GM15510 (cell line): ENCODE measurements at regions not wholly inside any gene's neighbourhood (a gene's known extent, or its start where the extent isn't known, plus 50 kb on each side); places are given as distances from the start of the nearest gene placed in this dataset.

ENCODE experiments used
- POLR2A ChIP-seq: IDR thresholded peaks from 3 replicates; pipeline ENCODE4 v1.6.1; 2011; ENCODE audit warnings: borderline replicate concordance; ENCODE audit not compliant: insufficient read length; ENCODE audit errors: extremely low read depth

DNA sequence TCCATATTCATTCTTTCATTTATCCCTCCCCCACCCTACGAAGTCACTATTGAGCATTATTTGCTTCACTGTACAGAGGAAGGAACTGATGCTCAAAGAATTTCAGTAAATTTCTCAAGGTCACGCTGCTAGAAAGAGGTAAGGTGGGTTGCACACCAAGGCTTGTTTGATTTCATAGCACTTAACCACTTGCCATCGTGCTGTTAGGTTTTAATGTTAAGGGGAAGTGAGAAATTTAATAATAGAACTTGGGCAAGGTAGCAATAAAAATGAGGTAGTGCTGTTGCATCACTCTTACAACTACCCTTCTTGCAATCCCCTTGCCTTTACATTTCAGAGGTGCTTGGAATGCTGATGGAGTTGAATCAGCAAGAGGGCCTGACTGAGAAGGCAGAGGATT lies 343.1 kb downstream of the MID1IP1 start:
- no peak for TF ChIP-seq POLR2A

- TF ChIP-seq POLR2A: no peak
Measured at GRCh38 chrX:39144956-39145355, 343.7 kb downstream of the MID1IP1 start.

DNA sequence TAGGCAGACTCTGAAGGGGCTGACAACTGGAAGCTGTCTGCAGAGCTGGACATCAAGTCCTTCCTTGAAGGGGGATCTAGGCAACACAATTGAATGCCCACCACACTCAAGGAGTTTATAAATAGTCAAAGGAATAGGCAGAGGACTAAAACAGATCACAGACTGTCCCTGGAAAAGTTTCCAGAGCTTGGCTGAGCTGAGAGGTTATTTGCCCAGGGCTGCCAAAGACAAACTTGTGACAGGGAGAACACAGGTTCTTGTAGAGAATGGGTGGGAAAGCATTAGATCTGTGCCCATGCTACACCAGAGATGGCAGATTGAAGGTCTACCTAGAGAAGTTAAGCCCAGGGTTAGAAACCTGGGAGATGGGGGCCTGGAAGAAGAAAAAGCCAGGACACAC lies 344.6 kb downstream of the MID1IP1 start:
- TF ChIP-seq POLR2A: no peak

- no peak for TF ChIP-seq POLR2A
Measured at GRCh38 chrX:39149761-39150160, 348.5 kb downstream of the MID1IP1 start.

GRCh38 chrX:39150220-39150619 lies 349.0 kb downstream of the MID1IP1 start:
- no peak for TF ChIP-seq POLR2A

- TF ChIP-seq POLR2A: no peak
Measured at GRCh38 chrX:39150621-39151020, 349.4 kb downstream of the MID1IP1 start.

DNA sequence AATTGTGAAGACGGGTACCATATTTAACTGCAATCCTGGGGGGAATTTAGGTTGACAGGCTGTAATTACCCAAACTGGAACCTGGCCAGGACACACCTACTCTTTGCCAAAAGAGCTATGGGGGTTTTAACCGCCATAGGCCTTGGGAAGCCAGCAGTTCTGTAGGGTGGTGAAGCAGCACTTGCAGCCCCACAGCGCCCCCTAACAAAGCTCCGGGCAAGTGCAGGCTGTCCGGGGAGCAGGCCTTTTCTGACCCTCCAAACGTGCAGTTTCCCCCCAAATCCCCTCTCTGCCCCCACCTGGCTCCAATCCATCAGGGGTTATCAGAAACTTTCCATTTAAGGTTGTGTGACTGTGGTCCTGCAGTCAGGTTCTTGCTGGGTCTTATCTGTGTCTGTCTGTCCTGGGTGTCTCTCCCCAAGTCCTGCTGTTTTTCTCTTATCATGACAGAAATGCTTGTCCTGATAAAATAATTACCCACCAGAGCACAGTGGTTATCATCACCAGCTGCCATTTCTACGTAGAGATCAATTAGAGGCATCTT lies 350.9 kb downstream of the MID1IP1 start:
- no peak for TF ChIP-seq POLR2A

DNA sequence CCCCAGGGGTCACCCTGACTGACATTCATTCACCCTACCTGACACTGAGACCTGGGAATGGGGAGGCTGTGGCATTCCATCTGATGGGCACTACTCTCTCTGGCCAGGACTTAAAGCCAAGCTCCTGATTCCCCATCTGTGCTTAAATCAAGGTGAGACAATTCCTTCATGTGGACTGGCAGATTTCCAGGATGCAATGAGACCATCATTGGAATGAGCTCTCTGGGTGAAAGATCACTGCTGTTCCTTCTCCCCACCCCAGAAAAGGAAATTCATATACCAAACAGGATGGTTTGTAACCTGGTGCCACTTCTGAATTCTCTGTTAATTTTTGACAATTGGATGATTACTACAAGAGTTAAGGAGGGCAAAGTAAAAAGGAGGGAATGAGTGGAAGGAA lies 354.8 kb downstream of the MID1IP1 start:
- no peak for TF ChIP-seq POLR2A

DNA sequence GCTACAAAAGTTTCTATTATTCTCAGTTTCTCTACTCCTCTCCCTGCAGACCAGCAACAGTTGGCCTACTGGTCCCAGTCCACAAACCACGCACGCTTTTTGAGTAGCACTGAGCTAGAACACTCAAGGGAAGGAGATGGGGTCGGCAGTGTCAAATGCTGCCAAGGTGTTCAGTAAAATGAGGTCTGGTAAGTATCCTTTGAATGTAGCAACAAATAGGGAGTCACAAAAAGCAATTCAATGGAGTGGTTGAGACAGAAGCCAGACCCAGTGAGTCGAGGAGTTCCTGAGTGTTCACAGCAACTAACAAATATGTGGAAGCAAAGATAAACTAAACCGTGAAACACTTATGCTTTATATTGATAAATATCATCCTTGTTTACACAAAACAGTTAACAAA lies 355.7 kb downstream of the MID1IP1 start:
- TF ChIP-seq POLR2A: no peak

- TF ChIP-seq POLR2A: no peak
Measured at GRCh38 chrX:39157796-39158195, 356.5 kb downstream of the MID1IP1 start.

- no peak for TF ChIP-seq POLR2A
Measured at GRCh38 chrX:39158801-39159657, 357.8 kb downstream of the MID1IP1 start.

GRCh38 chrX:39159921-39160507 lies 358.8 kb downstream of the MID1IP1 start:
- TF ChIP-seq POLR2A: no peak

- no peak for TF ChIP-seq POLR2A
Measured at GRCh38 chrX:39161611-39162255, 360.5 kb downstream of the MID1IP1 start.

GRCh38 chrX:39162322-39162735 lies 361.1 kb downstream of the MID1IP1 start:
- TF ChIP-seq POLR2A: no peak

DNA sequence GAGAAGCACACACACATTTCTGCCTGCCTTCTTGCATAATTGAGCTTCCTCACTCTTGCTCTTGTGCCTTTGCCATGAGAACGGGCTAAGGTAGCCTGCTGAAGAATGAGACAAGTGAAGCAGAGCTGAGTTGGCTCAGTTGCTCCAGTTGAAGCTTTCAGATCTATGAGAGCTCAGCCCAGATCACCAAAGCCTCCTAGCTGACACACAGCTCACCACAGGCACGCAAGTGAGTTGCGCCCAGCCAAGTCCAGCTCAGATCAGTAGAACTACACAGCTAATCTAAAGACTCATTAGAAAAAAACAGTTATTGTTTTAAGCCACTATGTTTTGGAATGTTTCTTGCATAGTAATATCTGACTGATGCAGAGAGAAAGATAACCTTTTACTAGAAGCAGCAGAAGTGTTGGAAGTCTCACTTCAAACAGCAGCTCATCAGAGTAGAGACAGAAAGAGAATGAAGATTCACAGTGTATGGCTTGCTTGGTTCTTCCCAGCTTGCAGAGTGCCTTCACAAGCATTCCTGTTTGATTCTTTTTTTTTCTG lies 362.4 kb downstream of the MID1IP1 start:
- TF ChIP-seq POLR2A: no peak

GRCh38 chrX:39164212-39164611 lies 363.0 kb downstream of the MID1IP1 start:
- no peak for TF ChIP-seq POLR2A

DNA sequence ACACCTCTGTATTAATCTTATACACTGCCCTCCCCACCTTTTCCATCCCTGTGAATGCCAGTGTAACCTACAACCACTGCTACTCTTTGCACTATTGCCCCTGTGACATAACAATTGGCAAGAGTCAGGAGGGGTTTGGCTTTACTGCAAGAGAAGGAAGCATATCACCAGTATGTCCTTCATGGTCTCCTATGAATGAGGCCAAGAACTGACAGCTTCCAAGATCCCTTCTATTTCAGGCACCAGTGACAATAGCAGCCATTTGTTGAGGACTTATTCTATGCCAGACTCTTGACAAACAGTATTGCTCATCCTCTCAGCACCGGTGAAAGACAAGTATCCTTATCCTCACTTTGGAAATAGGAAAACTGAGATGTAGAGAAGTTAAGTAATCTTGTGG lies 363.9 kb downstream of the MID1IP1 start:
- TF ChIP-seq POLR2A: no peak
